ENCODE measurements at regions not wholly inside any gene's neighbourhood (a gene's known extent, or its start where the extent isn't known, plus 50 kb on each side); places are given as distances from the start of the nearest gene placed in this dataset.

- no peak for TF ChIP-seq CTCF (IDR thresholded peaks at IDR 0.05; ENCODE audit: insufficient read depth, low read depth, low read length)
- no peak for TF ChIP-seq EZH2 (IDR thresholded peaks at IDR 0.05; ENCODE audit: insufficient read depth, low read length)
Measured at GRCh38 chr20:17811628-17811965, 111.8 kb downstream of the BANF2 start.
